ES-I3 (cell line): ENCODE measurements at regions not wholly inside any gene's neighbourhood (a gene's known extent, or its start where the extent isn't known, plus 50 kb on each side); places are given as distances from the start of the nearest gene placed in this dataset.

ENCODE experiments used
- H3K36me3 ChIP-seq: 2 replicates; pipeline ENCODE4 v1.6.1; 2013; ENCODE audit warnings: mild to moderate bottlenecking, low read length, control low read depth, moderate library complexity; ENCODE audit not compliant: insufficient read depth
- H3K4me1 ChIP-seq: 2 replicates; pipeline ENCODE4 v1.6.1; 2013; ENCODE audit warnings: mild to moderate bottlenecking, control low read depth, low read length; ENCODE audit not compliant: insufficient read depth
- H3K9ac ChIP-seq: 2 replicates; pipeline ENCODE4 v1.6.1; 2013; ENCODE audit warnings: low read depth, mild to moderate bottlenecking, low read length, moderate library complexity
- H3K9me3 ChIP-seq: 2 replicates; pipeline ENCODE4 v1.6.1; 2013; ENCODE audit warnings: mild to moderate bottlenecking, low read length, moderate library complexity; ENCODE audit not compliant: control insufficient read depth, insufficient read depth

GRCh38 chr3:157786211-157786610, 283.0 kb upstream of the VEPH1 start:
- no peak overlapping the region for H3K9ac ChIP-seq
- H3K9me3 ChIP-seq: no peaks in the 10 kb centered on the region

GRCh38 chr3:157785102-157785826, 282.0 kb upstream of the VEPH1 start:
- Histone ChIP-seq H3K9ac (no peak overlapping the region), H3K9me3 (no peaks in the 10 kb centered on the region), H3K4me1 (no peaks in the 10 kb centered on the region; the same call in 1 of the 2 replicates), H3K36me3 (no peaks in the 10 kb centered on the region)

More at GRCh38 chr3:157786211-157786610, 283.0 kb upstream of the VEPH1 start:
- Histone ChIP-seq H3K4me1 (no peaks in the 10 kb centered on the region; the same call in 1 of the 2 replicates), H3K36me3 (no peaks in the 10 kb centered on the region)

DNA sequence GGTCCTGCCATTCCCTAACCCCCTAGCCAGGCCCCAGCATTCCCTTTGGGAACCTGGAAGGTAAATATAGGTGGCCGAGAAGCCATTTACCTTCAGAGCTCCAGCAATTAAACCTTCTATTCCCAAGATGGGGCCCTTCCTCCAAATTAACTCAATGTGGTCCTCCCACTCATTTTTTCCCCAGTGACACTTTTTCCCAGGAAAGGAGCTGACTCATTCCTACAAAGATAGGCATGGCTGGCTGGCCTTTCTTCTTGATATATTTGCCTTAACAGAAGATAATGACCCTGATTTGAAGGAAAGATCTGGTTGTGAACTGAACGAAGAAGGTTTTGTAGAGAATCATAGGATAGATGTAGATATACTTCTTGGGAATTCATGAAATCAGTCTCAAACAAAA, 279.0 kb upstream of the VEPH1 start:
- no peaks in the 10 kb centered on the region for H3K9me3 ChIP-seq
- no peak overlapping the region for H3K9ac ChIP-seq
- H3K4me1 ChIP-seq: no peaks in the 10 kb centered on the region
- no peaks in the 10 kb centered on the region for H3K36me3 ChIP-seq

DNA sequence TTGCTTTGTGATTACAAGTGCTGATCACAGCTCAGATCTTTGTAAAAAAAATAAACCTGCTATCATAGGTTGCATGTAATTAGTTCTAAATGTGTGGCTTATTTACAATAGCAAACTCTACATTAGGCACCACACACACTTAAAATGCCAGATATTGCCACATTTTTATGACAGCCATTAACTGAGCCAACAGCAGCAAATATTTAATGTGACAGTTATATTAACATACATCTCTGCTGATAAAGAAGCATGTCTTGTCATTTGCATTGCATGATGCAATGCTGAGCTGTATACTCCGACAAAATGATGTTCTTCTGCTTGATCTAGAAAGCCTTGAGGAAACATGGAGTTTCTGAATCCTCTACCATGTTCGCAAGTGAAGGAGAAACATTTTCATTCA, 273.6 kb upstream of the VEPH1 start:
- Histone ChIP-seq H3K4me1 (no peaks in the 10 kb centered on the region), H3K9me3 (no peaks in the 10 kb centered on the region), H3K9ac (no peak overlapping the region), H3K36me3 (no peaks in the 10 kb centered on the region)

DNA sequence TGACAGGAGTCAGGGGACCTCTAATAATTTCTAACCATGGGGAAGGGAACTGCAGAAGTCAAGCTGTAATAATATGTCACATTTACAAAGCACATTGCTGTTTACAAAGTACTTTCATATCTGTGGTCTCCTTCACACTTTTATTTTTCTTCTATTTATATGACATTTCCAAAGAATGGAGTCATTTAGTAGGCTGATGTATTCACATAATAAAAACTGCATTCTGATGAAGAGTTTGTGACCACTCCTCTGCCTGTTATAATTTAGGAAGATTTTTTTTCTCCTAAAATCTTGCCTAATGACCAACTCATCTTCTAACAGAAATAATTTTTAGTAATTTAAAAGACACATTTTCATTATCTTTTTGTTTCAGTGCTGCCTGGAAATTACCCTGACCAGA, 272.2 kb upstream of the VEPH1 start:
- Histone ChIP-seq H3K4me1 (no peaks in the 10 kb centered on the region), H3K9me3 (no peaks in the 10 kb centered on the region), H3K9ac (no peak overlapping the region), H3K36me3 (no peaks in the 10 kb centered on the region)

DNA sequence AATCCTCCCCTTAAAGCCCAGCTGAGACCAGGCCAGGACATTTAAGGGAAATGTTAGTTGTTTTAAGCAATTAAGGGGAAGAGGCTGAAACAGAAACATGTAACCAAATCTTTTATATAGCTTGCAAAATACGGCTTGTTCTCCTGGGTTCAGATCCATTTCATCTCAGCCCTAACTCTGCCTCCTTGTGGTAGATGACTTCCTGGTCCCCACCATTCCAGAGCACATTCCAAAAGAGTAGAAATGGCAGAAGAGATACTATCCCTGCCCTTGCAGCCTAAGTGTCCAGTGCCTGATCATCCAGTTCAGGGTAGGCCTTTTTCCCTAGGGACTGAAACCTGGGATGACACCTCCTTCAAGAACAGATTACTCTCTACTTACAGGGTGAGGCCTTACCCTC, 266.2 kb upstream of the VEPH1 start:
- Histone ChIP-seq H3K9ac (no peak overlapping the region), H3K9me3 (no peaks in the 10 kb centered on the region), H3K36me3 (no peaks in the 10 kb centered on the region), H3K4me1 (no peaks in the 10 kb centered on the region)

GRCh38 chr3:157767607-157768006, 264.4 kb upstream of the VEPH1 start:
- no peaks in the 10 kb centered on the region for H3K9me3 ChIP-seq
- H3K9ac ChIP-seq: no peak overlapping the region
- no peaks in the 10 kb centered on the region for H3K4me1 ChIP-seq
- no peaks in the 10 kb centered on the region for H3K36me3 ChIP-seq

DNA sequence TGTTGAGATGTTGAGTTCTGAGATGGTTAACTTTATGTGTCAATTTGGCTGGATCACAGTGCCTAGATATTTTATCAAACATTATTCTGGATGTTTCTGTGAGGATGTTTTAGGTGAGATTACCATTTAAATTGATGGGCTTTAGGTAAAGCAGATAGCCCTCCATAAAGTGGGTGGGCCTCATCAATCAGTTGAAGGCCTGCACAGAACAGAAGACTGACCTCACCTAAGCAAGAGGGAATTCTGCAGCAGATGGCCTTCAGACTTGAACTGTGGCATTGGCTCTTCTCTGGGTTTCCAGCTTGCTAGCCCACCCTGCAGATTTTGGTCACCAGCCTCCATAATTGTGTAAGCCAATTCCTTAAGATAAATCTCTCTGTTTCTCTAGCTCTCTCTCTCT, 260.4 kb upstream of the VEPH1 start:
- Histone ChIP-seq H3K9ac (no peak overlapping the region), H3K4me1 (no peaks in the 10 kb centered on the region), H3K9me3 (no peaks in the 10 kb centered on the region), H3K36me3 (no peaks in the 10 kb centered on the region)

- H3K36me3 ChIP-seq: no peaks in the 10 kb centered on the region
- H3K4me1 ChIP-seq: peaks cover 5% of the 10 kb centered on the region; the same call in 1 of the 2 replicates
- H3K9me3 ChIP-seq: no peaks in the 10 kb centered on the region
- no peak overlapping the region for H3K9ac ChIP-seq
Observed at GRCh38 chr3:157759311-157759710, 256.1 kb upstream of the VEPH1 start.

DNA sequence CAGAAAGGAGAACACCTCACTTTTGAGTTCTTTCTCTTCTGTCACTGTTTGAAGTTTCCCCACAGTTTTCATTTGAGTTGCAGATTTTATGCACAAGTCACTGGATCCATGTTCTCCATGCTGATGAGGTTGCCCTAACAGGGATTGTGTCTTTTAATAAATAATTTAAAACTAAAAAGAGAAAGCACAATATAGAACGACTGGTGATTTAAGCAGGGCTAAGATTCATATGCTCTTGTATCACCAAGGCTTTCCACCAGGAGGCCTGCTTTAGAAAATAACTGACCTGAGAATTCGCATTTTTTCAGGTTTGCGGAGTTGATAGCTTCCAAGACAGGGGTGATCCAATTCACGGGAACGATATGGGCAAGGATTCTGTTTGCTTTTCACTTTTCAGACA, 252.0 kb upstream of the VEPH1 start:
- no peak overlapping the region for H3K9ac ChIP-seq
- no peaks in the 10 kb centered on the region for H3K36me3 ChIP-seq
- H3K9me3 ChIP-seq: no peaks in the 10 kb centered on the region
- H3K4me1 ChIP-seq: peaks cover 8% of the 10 kb centered on the region; the same call in 1 of the 2 replicates

- Histone ChIP-seq H3K9me3 (no peaks in the 10 kb centered on the region), H3K36me3 (no peaks in the 10 kb centered on the region), H3K4me1 (peaks cover 8% of the 10 kb centered on the region; the same call in 1 of the 2 replicates), H3K9ac (no peak overlapping the region)
Observed at GRCh38 chr3:157754451-157754850, 251.2 kb upstream of the VEPH1 start.

DNA sequence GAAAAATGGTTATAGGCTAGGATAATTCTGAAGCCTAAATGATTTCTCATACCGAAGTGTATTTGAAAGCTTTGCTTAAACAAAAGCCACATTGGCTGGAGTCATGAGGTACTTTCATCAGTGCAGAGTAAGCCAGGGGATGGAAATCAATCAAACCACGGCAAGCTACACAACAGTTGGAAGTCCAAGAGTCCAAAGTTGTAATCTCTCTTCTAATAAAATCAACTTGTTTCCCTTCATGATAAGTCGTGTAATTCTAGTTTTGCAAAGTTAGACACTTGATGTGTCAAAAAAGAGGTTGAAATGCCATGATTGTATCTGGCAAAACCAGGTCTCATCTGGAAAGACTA, 250.5 kb upstream of the VEPH1 start:
- Histone ChIP-seq H3K9ac (no peak overlapping the region), H3K4me1 (peaks cover 8% of the 10 kb centered on the region; the same call in 1 of the 2 replicates)

DNA sequence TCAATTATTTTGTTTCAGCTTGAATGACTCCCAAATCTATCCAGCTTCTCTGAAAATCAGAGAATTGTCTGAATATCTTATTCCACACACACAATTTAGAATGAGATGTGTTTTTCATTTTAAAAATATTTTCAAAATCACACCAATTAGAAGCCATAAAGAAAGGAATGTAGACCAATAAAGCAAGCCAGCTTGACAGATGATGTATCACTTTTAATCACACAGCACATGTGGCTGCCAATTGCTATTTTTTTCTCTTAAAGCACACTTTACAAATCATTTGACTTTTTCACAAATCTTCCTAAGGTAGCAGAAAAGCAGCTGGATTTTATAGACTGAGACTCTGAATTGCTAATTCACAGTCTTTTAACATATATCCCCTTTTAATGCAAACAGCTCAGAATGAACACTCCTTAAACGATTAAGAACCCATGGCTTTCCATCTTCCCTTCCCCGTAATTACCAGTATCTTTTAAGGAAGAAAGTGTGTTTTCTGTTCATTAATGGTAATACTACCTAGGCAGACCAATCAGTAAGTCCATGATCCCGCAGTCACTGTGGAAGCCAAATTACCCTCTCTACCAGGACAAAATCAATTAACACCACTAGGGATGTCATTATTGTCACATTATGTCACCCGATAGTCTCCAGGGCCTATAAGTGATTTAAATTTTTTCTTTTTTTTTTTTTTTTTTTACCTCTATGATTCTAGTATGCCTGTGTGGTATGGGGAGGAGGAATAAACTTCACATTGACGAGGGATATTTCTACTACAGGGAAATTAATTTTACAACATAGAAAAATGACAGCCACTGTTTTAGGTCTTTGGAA, 250.0 kb upstream of the VEPH1 start:
- H3K9me3 ChIP-seq: no peaks in the 10 kb centered on the region
- no peaks in the 10 kb centered on the region for H3K36me3 ChIP-seq
- peaks cover 8% of the 10 kb centered on the region; the same call in 1 of the 2 replicates for H3K4me1 ChIP-seq
- H3K9ac ChIP-seq: no peak overlapping the region

More for the DNA sequence above, 250.5 kb upstream of the VEPH1 start:
- no peaks in the 10 kb centered on the region for H3K9me3 ChIP-seq
- H3K36me3 ChIP-seq: no peaks in the 10 kb centered on the region

- peaks cover 8% of the 10 kb centered on the region; the same call in 1 of the 2 replicates for H3K4me1 ChIP-seq
- H3K9ac ChIP-seq: no peak overlapping the region
- H3K36me3 ChIP-seq: no peaks in the 10 kb centered on the region
- H3K9me3 ChIP-seq: no peaks in the 10 kb centered on the region
Observed at GRCh38 chr3:157752554-157752953, 249.3 kb upstream of the VEPH1 start.

DNA sequence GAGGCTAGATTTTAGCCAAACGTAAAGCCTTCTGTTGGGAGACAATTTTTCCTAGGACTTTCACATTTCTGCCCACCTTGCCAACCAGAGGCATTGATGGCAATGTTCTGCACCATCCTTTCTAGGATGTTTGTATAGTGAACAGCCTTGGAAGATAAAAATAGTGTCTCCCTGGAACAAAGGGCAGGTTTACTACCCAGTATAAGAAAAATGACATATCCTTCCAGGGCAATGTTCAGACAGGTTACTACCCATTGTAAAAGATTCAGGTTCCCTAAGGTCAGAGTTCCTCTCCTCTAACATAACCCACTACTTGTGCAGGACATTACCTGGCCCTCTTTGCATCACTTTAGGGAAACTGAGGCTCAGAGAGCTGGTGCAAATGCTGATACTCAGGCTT, 248.2 kb upstream of the VEPH1 start:
- no peaks in the 10 kb centered on the region for H3K36me3 ChIP-seq
- no peak overlapping the region for H3K9ac ChIP-seq
- H3K9me3 ChIP-seq: no peaks in the 10 kb centered on the region
- H3K4me1 ChIP-seq: peaks cover 8% of the 10 kb centered on the region; the same call in 1 of the 2 replicates
